GM18870 (cell line): ENCODE measurements at regions not wholly inside any gene's neighbourhood (a gene's known extent, or its start where the extent isn't known, plus 50 kb on each side); places are given as distances from the start of the nearest gene placed in this dataset.

ENCODE experiments used
- ATAC-seq: cut with Tn5 transposase; IDR thresholded peaks from one replicate; pipeline ENCODE4 v1.9.1; 2021; ENCODE audit warnings: moderate library complexity; ENCODE audit not compliant: unreplicated experiment

DNA sequence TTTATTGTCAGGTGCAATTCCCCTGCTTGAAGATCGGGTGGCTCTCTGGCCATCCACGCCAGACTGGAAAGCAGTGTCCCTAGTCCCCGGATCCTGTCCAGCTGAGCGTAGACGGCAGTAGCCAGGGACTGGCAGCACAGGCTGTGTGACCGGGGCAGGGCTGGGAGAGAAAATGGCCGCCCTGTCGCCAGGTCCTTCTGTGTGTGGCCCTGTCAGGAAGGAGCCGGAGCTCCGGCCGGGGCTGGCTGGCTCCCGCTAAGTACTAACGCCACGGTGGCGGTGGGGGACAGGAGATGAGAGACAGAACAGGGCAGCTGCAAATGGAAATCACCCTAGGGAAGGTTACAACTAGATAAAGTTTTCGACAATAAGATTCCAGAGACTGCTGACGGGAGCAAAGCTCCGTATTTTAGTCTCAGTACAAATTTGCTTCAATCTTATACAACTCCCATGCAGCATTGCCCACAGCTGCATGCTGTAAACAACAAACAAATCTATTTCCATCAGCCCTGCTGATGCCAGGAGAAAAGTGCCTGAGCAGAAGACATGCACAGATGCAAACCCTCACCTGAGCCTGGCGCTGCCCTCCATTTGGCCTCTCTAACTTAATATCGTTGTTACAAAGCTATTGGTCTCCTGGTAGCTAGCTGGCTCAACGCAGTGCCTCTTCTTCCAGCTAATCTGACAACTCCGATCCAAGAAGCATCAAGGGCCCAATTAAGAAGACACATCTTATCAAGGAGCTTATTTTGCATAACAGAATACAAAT lies 253.0 kb downstream of the TSHZ3 start:
- ATAC-seq: no peak

DNA sequence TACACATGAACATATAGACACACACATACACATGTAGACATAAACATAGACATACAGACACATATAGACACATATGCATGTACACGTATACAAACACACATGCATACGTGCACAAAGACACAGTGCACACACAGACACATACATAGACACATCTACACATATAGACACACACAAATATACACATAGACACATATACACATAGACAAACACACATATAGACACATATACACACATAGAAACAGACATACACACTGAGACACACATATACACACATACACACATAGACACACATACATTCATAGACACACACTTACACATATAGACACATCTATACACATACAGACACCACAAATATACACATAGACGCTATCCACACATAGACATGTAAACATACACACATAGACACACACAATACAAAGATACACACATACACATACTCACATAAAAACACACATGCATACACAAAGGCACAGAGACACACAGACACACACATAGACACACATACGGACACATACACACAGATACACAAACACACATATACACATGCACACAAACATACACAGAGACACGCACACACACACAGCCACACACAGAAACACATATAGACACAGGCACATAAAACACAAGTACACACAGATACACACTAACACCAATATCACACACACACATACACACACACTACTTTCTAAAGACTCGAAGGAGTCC lies 254.0 kb downstream of the TSHZ3 start:
- ATAC-seq: no peak

DNA sequence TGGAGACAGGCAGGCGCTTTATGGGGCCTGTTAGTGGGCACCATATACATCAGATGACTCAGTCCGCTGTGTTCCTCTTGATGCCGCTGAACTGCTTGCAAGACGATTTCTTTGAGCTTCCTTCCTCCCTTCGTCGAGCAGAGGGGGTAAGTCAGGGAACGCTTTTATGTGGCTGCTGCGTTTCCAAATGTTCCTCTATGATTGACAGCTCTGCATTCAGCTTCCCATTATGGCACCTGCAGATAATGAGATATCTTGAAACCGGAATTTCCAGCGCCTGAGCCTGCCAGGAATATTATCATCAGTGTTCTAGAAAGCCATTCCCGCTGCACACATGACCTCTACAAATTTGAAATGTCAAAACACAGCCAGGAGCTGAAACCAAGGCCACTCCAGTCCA lies 257.0 kb downstream of the TSHZ3 start:
- ATAC-seq: no peak

DNA sequence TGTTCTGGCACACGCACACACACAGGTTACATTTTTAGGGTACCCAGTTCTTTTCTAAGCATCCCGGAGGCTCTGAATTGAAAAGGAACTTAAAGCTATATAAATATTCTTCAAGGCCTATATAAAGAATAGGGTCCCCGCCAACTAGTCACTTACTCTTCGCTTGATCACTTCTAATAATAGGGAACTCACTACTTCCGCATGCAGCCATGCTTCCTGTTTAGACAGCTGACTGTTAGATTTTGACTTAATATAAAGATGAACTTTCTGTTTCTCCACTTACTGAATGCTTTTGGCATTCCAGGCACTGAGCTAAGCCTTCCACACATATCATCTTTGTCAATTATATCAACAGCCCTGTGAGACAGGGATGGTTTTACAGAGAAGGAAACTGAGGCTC lies 259.6 kb downstream of the TSHZ3 start:
- no peak for ATAC-seq

DNA sequence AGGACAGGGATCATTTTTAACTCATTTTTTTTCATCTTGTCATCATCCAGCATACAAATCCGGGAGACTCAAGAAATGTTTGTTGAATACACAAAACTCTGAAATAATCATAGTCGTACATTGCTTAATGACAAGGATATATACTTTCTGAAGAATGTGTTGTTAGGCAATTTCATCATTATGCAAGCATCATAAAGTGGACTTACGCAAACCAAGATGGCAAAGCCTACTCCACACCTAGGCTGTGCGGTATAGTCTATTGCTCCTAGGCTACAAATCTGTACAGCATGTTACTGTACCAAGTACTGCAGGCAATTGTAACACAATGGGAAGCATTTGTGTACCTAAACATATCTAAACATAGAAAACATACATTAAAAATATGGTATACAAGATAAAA lies 264.1 kb downstream of the TSHZ3 start:
- no peak for ATAC-seq

DNA sequence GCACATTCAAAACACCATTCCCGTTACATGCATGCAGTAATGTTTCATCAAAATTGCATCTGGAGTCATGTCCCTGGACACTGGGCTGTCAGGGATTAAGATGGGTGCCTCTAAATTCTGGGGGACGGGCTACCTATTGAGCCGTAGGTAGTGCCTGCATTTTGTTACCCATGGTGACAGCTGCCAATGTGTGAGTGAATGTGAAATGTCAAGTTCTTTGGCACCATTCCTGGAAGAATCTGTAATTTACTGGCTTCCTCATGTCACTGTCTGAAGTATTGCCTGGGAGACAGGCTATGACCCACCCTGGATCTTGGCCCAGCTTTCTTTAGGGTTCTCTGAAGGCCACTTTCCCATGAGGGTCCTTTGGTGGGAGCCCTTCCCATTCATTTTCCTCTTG lies 266.1 kb downstream of the TSHZ3 start:
- ATAC-seq: no peak

DNA sequence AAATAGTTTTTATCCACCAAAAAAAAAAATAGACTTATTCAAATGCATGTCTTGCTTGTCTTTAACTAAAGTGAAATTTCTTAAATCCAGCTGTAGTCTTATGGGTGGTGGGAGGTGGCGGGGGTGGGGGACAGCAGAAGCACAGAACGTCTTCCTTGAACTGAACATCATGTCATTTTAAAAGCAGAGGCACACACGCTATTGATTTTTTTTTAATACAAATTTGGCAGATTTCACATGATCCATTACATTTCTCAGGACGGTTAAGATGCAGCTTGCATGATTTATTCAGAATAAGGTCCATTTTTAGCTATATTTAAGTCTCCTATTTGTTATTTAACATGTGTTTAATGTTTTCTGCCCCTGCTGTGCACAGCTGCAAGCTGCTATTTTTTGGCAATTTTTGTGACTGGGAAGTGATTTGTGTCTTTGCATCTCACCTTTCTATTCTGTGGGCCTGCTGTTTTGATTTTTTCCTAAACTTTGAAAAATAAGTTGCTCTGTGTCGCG lies 274.0 kb downstream of the TSHZ3 start:
- no peak for ATAC-seq

DNA sequence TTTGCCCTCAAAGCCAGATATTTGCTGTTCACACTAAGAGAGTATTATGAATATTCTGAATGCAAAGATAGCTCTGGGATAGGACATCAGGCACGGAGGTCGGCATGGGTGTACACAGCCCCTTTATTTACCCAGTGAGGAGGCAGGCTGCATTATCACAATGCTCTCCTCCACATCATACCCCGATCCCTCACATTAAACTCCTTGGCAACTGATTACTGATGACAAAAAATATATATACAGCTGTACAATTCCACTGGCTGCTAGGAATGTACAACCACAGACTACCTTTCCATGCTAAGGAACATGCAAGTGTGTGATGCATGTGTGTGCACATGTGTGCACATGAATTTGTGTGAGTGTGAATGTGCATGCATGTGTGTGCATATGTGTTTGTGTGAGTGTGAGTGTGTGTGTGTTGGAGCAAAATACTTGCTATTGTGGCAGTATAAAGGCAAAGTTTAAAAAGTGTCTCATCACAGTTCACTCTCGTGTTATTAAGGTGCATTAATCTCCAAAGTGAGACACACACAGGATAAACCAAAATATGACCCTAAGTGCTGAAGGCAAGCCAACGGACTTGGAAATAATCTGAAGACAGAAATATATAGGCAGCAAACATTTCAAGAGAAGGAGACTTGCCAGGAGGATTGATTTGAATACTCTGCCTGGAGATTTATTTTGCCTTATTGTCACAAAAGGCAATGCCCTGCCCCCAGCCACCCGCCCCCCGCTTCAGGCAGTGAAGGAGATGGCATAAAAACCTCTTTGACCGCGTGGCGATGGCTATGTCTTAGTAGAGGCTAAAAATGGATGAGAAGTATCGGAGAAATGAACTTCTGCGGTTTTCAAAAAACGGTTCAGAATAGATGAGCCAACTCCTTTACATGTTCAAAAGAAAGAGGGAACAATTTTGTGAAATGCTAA lies 274.8 kb downstream of the TSHZ3 start:
- no peak for ATAC-seq

DNA sequence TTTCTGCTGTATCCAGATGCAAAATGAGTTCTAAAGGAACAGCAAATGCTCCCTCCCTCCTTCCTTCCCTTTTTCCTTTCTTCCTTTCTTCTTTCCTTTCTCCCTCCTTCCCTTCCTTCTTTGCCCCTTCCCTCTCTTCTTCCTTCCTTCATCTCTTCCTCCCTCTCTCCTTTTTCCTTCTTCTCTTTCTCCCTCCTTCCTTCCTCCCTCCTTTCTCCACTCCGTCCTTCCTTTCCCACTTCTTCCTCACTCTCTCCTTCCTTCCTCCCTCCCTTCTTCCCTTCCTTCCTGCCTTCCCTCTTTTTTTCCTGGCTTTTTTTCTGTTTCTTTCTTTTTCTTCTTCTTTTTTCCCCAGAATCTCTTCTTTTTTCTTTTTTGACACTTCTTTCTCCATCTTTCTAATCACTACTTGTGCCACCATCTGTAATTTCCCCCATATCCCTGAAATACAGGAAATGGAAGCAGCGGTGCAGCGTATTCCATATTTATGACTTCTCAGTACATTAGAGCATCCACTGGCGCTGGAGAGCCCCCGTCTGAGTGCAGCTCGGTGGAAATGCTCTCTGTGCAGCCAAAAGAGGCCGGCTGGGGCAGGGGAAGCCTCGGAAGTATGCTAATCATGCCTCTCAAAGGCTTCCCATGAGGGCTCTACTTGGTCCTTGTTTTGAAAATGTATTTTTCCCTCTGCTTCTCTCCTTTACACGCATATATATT lies 275.6 kb downstream of the TSHZ3 start:
- no peak for ATAC-seq

DNA sequence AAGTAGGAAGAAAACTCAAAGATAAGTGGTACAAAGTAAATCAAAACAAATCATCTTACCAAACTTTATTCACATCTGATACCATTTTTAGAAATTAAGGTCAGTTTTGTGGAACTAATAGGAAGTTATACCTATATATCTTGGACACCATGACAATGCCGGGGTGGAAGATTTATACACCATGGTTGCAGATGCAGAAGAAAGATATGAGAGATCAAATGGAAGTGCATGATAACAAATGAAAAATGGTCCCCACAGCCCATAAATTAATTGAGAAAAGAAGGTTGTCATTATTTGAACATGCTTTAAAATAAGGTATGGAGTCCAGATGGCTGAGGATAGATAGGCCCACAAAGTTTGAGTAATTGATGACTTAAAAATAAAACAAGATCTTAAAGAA lies 276.8 kb downstream of the TSHZ3 start:
- no peak for ATAC-seq

DNA sequence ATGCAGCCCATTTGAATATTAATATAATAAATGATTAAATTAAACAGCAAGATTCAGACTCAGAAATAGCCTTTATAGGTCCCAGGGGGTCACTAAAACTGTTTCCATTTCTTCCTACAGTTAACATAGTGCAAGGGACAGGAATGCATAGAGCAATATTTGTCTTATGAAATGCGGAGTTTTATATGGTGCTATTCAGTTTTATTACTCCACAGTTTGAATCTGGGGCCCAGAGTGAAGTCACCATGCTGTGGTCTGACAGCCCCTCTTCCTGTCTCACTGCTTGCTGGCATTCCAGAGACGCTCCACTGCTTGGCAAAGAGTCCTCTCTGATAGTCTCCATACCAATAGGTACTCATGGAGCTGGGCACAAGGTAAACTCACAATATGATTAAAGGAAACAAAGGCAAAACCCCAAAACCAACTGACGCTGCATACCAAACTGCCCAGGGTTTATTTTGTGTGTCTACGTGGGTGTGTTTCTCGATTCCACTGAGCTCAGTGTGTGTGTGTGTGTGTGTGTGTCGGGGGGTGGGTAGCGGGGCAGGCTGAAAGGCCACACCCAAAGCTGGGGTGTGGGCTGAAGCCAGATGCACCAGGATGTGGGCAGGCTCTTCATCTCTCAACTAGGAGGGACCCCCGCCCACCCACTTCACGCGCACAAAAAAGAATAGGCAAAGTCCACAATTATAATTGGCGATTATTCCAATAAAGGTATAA lies 277.9 kb downstream of the TSHZ3 start:
- ATAC-seq: no peak

DNA sequence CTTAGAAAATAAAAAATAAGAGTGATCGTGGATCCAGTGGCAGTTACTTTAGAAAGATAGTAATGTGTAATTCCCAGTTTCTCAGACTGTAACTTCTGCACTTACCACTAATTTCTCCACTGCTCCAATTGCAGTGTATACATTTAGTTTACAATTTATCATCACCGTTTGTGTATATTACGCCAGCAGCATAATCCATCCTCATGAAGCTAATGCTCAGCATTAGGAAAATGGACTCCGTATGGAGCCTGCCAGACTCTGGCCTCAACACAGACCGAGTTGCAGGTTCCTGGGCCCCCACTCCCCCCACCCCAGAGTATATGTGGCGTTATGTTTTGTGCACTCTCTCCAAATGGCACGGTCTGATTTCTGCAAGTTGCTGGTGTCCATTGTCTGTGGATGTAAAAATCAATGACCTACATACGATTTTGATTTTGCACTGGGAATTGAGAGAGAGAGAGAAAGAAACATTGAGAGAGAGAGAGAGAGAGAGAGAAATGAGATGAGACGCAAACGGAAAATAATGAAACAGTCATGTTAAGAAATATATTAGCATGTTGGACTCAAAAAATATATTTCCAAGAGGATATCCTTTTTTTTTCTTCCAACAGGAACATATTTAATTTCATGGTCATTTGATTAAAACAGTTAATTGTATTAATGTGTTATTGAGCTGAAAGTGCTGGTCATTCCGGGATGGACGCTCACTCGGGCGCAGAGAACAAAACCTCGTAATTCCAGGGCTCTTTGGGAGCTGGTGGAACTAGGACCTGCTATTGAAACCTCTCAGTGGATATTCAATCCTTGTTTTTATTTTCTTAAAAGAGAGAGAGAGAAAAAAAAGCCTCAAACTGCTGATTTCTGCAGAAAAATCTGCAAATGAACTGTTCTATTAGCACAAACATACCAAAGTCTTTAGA lies 278.8 kb downstream of the TSHZ3 start:
- ATAC-seq: no peak

DNA sequence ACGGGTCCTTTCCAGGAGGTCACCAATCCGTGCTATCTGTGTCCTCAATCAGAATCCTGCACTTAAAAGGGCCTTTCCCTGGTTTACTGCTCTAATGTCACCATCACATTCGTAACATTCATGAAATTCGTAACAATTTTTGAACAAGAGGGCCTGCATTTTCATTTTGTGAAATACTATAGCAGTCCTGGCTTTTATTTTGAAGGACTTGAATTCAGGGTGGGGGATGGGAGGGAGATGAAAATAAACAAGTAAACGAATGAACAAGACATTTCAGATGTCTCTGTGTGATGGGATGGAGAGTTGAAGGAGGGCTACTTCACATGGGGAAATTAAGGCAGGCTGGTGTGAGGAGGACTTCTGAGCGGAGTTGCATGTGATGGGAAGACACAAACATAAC lies 281.0 kb downstream of the TSHZ3 start:
- ATAC-seq: no peak

DNA sequence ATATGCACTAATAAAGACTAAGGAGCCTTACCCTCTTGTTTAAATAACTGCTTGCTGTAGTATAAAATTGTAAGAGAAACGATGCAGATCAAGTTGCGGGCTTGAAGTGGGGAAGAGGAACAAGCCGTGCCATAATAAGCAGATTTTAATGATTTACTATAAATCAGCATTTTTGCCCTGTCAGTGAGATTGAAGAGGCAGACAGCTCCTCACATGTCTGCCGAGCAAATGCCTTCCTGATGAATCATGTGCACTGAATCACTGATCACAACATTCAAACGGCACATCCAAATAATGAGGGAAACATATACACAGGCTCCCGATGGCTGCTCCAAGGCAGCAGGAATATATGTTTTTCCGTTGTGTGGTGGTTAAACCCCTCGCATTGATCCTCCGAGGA lies 282.9 kb downstream of the TSHZ3 start:
- ATAC-seq: no peak

DNA sequence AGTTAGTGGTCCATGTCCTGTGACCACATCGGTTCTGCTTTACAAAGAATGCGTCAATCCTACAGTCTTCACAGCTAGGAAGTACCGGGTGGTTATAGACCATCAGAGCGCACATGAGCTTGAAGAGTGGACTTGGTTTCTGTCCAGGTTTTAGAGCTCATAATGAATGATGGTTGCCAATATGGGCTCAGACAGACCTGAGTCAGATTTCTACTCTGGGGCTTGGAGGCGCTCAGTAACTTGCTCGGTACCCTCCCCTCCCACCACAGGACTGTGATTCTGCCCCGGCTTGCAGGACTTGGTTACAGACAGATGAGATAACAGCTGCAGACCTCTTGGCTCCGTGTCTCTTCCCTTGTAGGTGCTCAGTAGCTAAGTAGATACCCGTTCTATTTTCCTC lies 284.7 kb downstream of the TSHZ3 start:
- no peak for ATAC-seq

DNA sequence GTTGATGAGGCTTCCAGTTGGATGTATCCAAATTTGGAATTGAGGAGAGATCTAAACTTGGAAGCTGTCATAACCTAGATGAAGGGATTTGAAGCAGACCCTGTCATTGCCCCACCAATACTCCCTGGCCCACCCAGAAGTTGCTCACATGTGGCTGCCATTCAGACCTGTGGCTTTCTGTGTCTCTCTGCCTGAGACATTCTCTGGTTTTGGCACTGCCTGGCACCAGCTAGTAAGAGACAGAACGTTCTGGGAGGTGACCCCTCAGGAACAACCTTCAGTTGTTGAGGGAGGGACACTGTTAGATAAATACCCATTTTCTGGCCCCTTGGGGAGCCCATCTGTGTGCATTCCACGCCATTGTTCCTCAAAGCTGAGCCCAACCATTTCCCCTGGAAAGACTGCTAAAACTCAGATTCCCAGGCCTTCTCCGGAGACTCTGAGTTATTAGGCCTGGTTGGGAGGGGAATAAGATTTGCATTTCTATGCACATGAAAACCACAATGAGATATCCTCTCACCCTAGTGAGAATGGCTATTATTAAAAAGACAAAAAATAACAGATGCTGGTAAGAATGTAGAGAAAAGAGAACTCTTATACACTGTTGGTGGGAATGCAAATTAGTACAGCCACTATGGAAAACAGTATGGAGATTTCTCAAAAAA lies 290.4 kb downstream of the TSHZ3 start:
- ATAC-seq: no peak

DNA sequence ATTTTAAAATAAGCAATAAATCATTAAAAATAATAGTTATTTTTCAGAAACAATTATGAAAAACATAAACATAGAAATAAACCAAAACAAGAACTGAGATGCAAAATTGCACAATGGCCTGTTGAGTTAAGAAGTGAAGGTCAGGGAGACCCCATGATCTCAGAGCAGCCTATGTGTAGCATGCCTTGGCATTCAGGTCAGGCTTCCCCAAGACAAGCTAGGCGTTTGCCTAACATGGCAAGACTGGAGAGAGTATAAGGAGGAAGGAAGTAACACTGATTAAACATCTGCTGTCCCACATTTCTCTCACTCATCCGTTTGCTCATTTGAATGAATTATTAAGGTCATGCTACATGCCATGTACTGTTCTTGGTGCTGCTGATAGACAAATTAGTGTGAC lies 291.8 kb downstream of the TSHZ3 start:
- ATAC-seq: no peak

DNA sequence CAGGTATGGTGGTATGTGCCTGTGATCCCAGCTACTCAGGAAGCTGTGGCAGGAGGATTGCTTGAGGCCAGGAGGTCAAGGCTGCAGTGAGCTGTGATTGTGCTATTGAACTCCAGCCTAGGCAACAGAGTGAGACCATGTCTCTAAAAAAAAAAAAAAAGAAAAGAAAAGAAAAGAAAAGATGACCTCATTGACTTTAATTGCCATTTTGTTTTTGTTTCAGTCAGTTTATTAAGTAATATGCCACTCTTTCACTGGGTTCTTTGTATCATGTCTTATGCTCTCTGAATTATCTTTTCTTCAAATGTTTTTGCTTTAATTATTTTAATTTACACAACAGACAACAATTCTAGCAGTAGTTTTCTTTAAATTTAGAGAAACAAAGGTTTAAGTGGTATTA lies 293.8 kb downstream of the TSHZ3 start:
- ATAC-seq: no peak

DNA sequence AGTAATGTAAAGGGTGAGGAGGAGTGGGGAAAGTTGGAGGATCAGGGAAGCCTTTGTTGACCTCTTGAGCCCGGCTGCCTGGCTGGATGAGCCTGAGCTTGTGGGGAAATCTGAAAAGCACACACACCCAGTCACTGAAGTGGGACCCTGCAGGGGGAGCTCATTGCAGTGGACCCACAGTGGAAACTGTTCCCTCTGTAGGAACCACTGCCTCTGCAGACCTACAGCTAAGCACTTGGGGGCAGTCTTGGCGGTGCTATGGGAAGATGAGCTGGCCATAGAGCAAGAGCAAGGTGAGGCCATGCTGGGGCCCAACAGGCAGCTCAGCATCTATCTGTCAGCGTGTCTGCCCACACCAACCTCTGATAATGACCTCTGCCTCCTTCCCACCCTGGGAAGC lies 294.8 kb downstream of the TSHZ3 start:
- ATAC-seq: no peak
